OCI-M1 (cell line): ENCODE measurements at regions not wholly inside any gene's neighbourhood (a gene's known extent, or its start where the extent isn't known, plus 50 kb on each side); places are given as distances from the start of the nearest gene placed in this dataset.
"Not testable (repeated sequence)": the region's sequence is repeated elsewhere in the genome, so short reads cannot be mapped to it uniquely, and the experiment has no call there.

Experiments used
- DNase-seq: peaks from one replicate; lab custom pipeline; 2025; lab: John Stamatoyannopoulos, UW

DNA sequence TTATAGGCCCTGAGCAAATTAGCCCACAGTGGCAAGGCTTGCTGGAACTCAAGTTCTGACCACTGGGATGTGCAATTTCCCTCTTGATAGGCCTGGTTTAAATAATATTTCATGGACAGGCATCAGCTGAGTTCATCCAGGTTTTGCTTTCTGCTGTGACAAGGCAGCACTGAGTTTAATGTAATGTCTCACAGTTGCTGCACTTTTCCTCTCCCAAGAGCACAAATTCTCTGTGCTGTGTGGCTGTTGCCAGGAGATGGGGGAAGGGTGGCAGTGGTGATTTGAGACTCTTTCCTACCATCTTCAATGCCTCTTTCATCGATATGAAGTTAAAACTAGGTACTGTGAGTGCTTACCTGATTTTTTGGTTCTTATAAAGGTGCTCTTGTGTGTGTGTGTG lies 272.8 kb upstream of the STXBP6 start:
- no peak for DNase-seq

DNA sequence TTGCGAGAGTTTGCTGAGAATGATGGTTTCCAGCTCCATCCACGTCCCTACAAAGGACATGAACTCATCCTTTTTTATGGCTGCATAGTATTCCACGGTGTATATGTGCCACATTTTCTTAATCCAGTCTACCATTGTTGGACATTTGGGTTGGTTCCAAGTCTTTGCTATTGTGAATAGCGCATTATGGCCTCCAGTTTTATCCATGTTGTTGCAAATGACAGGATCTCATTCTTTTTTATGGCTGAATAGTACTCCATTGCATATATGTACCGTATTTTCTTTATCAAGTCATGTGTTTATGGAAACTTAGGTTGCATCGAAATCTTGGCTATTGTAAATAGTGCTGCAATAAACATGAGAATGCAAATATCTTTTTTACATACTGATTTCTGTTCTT lies 266.1 kb upstream of the STXBP6 start:
- not testable (repeated sequence) for DNase-seq

DNA sequence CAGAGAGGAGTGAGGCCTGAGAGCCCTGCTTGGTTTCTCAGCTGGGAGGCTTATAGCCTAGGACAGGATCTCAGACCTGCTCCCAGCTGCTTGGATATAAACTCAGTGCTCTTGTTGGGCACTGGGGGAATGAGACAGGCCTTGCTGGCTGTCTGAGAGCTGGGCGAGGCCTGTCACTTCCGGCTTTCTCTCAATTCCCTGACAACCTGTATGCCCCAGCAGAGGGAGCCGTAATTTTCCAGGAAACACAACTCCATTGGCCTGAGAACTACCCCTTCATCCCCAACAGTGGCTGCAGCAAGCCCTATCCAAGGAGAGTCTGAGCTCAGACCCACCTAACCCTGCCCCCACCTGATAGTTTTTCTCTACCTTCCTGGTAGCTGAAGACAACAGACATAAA lies 258.3 kb upstream of the STXBP6 start:
- no peak for DNase-seq

GRCh38 chr14:25303934-25304333 lies 254.0 kb upstream of the STXBP6 start:
- no peak for DNase-seq

DNA sequence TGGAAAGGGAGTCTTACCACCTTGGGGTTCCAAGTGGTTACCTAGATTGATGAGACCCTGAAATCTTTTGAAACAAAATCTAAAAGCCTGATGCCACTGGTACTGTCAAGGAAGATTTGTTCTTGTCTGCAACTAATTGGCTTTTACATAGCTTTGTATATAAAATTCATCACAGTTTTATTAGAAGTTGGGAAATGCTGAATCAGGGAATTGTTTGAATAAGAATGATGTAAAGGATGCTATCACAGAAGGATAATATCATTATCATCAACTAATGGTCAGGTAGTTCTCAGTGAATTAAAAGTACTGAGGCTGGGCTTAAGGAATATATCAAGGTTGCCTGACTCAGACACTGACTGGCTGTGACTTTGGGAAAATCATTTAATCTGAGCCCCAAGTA lies 248.3 kb upstream of the STXBP6 start:
- no peak for DNase-seq

GRCh38 chr14:25290154-25290553 lies 240.2 kb upstream of the STXBP6 start:
- DNase-seq, result not testable (repeated sequence)

GRCh38 chr14:25274529-25274928 lies 224.6 kb upstream of the STXBP6 start:
- DNase-seq, result no peak

DNA sequence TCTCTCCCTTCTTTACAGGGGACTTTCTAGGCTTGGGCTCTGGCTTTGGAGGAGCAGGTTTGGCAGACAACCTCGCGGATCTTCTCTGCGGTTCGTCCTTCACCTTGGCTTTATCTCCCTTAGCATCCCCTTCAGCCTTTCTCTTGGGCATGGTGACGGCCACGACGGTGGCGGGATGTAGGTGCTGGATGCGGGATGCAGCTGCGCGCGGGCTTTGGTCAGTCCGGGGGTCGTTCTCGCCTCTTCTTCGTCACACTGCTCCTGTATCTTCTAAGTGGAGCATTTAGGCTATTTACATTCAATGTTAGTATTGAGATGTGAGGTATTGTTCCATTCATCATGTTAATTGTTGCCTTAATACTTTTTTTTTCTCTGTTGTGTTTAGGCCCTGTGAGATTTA lies 217.2 kb upstream of the STXBP6 start:
- no peak for DNase-seq

GRCh38 chr14:25259470-25259869 lies 209.5 kb upstream of the STXBP6 start:
- DNase-seq, result peak; percentile 23

GRCh38 chr14:25252793-25253192 lies 202.8 kb upstream of the STXBP6 start:
- DNase-seq, result no peak

DNA sequence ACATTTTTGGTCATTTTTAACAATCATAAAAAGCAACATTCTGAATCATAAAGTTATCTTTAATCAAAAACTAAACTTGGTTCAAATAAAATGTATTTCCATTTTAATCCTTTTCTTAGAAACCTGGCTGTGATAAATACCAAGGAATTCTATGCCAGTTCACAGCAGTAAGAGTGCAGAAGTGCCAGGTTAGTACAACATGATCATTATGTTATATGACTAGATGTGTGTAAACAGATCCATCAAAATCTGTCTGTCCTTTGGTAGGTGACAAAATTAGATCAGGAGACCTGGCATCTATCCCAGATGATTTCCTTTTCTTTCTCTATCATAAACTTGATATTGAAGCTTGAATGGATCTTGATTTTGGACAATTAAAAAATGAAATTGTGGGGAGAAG lies 200.6 kb upstream of the STXBP6 start:
- DNase-seq, result no peak

DNA sequence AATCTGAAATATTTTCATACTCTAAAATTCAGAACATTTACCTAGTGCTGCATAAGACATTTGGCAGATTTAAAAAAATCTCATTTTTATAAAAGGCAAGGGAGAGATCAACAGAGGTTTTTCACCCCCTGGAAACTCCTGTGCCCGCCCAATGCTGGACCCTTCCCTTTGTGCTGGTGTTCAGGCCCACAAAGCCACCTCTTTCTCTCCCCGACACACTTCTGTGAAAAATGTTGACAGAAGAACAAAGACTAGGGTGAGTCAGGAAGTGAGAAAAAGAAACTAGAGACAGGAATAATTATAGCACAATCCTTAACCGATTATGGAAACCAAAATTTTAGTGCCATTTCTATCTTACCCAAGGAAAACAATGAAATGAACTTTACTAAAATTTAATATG lies 197.7 kb upstream of the STXBP6 start:
- no peak for DNase-seq

DNA sequence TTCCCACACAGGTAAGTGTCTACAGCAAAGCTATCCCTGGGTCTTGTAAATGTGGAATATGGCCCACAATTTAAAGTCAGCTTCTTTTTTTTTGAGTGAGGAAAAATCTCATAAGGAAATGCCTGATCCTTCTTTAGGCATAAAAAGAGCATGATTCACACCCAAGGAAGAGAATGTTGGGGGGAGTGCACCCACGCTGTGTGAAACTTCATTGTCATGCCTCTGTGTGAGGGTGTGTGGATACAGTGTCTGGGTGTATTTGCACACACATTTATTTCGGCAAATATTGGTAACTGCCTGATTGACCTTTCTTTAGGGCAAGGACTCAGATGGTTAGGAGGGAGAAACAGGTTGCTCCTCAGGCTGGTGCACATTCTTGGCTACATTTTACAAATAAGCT lies 196.8 kb upstream of the STXBP6 start:
- no peak for DNase-seq

DNA sequence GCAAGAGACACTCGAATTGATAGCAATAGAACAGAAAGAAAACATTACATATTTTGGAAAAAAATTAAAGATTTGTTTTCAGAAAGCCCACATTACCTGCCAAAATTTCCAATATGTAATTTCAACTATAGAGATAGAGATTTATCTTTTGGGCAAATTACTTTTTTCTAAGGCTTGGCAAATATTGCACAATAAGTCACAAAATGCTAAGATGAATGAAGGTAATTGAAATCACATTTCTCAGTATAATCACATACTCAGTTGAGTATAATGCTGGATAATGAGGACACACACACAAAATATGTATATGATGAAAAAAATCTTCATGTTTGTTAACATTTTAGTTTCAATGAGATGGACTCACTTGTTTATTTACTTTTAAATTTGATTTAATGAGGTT lies 189.2 kb upstream of the STXBP6 start:
- DNase-seq, result no peak

DNA sequence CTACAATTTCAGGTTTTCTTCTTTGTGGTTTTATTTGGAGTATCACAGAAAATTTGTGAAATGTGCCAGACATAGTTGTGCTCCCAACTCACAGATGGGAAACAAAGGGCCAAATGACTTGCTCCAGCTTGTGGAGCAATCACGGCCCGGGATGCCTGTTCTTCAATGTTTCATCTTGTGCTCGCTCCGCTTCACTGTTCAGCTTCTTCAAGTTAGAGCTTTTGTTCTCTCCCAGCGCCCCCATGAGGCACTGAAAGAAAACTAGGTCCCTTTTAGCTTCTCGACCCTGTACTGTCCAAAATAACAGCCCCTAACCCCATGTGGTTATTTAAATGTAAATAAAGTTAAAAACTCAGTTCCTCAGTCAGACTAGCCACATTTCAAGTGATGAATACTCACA lies 187.9 kb upstream of the STXBP6 start:
- peak; percentile 40 for DNase-seq

GRCh38 chr14:25233613-25234012 lies 183.7 kb upstream of the STXBP6 start:
- DNase-seq, result peak; percentile 8

DNA sequence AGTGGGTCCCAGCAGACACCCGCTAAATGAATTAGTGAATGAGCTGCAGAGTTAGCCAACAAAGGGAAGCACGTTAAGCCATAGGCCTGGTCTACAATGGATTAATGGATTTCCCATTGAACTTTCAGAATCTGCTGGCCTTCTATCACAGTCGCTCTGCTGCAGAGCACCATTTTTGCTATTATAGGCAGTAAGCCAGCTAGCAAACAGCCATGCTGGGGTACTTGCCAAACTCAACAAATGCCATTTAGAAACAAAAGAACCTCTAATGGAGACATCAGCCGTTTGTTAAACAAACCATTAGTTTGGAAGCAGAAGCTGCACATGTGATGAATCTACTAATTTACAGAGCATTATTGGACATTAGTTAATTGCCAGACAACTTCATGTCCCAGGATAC lies 181.1 kb upstream of the STXBP6 start:
- no peak for DNase-seq

- DNase-seq, result no peak
Measured at GRCh38 chr14:25226214-25226613, 176.3 kb upstream of the STXBP6 start.

- no peak for DNase-seq
Measured at GRCh38 chr14:25222256-25222655, 172.3 kb upstream of the STXBP6 start.

- no peak for DNase-seq
Measured at GRCh38 chr14:25220514-25220913, 170.6 kb upstream of the STXBP6 start.

DNA sequence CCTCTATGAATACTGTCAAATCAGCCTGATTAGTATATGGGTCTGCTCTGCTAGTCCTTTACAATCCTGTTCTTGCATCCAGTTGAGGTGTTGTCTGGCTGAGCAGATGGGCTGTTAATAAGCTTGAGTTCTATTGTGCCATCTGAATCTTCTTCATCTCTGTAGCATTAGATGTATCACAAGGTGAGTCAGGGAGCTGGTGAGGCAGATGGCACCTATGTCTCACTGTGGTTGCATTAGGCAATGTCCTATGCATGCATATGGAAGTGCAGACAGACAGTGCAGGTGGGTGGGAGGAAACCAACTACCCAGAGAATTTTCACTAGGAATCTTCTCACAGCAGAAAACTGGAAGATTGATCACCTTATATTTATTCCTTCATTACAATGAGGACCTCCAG lies 165.7 kb upstream of the STXBP6 start:
- DNase-seq, result no peak

DNA sequence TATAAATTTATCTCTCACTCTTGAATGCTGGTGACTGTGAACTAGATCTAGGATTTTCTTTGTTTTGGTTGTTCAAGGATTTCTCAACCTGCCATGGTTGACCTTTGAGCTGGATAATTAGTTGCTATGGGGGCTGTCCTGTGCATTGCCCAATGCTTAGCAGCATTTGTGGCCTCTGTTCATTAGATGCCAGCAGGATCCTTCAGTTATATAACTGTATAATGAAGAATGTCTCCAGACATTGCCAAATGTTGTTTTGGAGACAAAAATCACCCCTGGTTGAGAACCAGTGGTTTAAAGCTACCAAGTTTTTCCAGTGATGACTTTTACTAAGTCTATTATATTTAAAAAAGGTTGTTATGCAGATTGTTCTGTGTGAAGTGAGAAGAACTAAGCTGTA lies 147.9 kb upstream of the STXBP6 start:
- no peak for DNase-seq

- DNase-seq, result no peak
Measured at GRCh38 chr14:25180221-25180620, 130.3 kb upstream of the STXBP6 start.

DNA sequence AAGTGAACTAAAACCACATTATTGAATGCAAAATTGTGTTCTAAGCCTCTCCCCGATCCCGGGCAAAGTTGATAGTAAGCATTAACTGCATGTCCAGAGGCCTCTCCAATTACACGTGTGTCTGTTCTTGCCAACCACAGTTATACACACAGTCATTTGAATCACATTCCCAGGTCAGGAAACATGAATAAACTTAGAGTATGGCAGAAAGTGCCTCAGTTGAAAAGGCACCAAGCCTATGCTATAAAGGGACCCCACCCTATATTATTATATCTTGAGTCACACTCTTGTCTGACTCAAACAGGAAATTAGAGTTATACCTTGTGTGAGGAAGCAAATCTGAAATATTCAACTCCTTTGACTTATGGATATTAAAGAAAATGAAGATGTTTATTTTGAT lies 128.3 kb upstream of the STXBP6 start:
- no peak for DNase-seq
